ENCODE measurements at regions not wholly inside any gene's neighbourhood (a gene's known extent, or its start where the extent isn't known, plus 50 kb on each side); places are given as distances from the start of the nearest gene placed in this dataset.
A peak's percentile ranks its signal among the peaks of the same experiment; 100 is the strongest.
"Not testable (repeated sequence)": the region's sequence is repeated elsewhere in the genome, so short reads cannot be mapped to it uniquely, and the experiment has no call there.

DNA sequence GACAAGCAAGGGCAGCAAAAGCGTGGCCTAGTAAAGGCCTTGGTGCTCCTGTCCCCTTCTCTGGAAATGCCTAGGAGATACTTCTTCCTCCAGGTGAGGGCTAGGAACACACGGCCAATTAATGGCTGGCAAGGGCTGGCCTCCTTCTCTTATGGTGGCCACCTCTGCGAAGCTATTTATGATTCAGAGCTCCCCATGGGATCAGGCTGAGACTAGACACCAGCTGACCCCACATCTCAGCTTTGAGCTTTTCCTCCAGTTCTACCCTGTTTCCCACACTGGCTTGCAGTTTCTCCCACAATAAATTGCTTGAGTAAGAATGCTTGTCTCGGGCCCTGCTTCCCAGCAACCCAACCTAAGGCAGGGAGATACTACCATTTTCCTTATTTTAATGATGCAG is 53.7 kb downstream of the CAMK2N1 start:
- no peak for ATAC-seq

DNA sequence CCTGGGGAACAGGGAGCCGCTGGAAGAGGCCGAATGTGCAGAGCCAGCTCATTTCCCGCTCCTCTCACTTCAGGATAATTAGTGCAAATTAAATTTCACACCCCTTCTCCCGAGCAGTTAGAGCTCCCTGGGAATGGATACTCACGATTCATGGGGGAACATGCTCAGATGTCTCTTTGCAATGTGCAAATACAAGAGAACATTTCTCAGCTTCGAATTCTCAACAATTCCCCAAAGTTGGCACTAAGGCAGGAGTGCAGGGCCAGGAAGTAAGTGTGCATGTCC is 54.9 kb downstream of the CAMK2N1 start:
- no peak for ATAC-seq

DNA sequence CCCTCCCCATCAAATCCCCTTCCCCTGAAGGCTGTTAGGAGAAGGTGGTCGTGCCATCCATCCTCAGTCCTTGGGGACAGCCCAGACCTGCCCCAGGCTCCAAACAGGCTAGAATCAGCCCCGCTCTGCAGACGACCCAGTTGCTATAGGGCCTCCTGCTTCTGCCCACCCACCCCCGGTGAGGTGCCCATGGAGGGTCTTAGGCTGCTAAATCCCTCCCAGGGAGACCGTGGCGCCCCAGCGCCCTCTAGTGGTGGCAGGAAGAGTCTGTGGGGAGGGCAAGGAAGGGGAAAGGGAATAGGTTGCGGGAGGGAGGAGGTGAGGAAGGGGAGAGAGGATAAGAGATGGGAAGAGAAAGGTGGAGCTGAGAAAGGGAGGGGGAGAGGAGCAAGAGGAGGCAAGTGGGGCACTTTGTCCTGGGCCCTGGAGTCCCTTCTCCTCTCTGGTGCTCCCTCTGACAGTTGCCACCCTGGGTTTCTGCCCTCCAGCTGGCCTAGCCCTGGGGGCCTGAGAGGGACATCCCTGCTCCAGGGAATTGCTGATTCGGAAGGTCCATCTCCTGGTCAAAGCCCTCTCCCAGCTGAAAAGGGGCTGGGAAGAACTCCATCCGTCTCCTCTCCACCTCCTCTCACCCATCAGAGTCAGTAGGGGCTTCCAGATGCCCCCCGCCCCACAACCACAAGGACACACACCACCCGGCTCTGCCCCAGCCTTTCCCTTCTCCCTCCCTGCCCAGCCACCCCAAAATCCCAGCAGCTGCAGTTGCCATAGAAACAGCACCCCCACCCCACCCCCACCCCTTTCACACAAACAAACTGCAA is 55.4 kb downstream of the CAMK2N1 start:
- ATAC-seq: no peak

DNA sequence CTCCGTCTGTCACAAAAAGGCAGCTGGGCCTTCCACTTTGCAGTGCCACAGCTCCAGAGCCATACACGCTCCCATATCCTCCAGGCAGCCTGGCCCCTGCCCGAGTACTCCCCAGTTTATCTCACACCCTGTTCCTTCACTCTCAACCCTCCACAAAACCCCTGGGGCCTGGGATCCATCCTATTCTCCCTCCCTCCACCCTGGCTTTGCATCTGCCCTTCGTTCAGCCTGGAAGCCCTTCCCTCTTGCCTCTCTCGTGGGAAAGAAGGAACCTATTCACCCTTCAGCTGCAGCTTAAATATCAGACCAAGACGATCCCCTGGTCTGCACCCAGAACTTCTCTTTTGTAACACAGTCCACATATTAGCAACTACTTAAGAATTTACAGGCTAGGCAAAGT is 56.7 kb downstream of the CAMK2N1 start:
- no peak for ATAC-seq

DNA sequence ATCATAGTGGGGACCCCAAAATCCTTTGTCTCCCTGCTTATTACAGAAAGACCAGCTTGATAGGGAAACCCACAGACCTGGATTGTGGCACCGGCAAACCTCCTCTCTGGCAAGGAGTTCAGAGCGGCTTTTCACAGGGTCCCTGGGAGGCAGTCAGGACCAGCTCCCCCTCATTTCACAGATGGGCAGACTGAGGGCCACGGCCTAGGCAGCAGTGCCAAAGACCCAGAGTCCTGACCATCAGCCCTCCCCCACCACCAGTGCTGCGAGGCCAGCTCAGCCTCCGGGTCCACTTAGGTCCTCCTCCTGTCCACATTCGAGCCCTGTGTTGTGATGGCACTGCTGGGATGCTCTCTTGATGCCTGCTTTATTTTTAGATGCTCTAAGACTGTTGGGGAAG is 57.2 kb downstream of the CAMK2N1 start:
- no peak for ATAC-seq

DNA sequence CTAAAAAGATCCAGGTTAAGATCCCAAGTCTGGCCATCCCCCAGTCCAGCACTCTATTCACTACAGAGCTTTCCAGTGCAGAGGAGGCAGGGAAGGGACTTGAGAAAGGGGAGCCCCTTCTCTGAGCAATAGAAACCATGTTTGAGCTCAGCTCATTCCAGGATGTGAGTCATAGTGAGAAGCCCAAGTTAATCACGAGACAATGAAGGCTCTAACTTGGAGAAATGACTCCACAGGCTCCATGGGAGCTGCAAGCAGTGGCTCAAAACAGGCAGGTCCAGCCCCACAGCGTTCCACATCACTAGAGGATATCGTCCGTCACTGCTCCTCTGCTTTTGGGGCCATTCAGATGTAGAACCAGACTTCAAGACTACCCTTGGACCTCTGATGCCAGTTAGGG is 59.1 kb downstream of the CAMK2N1 start:
- peak; percentile 65 to 83 for ATAC-seq

DNA sequence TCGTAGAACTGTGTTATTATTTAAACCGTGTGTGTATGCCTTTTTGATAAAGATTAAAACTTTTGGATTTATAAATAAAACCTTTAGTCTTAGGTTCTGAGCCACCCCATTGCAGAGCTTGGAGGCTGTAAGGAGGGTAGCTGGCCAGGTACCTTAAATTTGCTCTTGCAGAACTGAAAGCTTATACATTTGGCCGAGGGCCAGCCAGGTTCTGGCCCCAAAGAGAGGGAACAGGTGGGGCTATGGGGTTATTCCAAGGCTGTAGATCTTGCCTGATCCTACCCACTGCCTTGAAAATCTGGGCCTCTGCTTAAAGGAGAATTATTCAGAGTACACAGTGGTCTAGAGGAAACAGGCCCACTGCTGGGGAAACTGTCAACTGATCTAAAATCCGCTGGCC is 59.6 kb downstream of the CAMK2N1 start:
- ATAC-seq: no peak

DNA sequence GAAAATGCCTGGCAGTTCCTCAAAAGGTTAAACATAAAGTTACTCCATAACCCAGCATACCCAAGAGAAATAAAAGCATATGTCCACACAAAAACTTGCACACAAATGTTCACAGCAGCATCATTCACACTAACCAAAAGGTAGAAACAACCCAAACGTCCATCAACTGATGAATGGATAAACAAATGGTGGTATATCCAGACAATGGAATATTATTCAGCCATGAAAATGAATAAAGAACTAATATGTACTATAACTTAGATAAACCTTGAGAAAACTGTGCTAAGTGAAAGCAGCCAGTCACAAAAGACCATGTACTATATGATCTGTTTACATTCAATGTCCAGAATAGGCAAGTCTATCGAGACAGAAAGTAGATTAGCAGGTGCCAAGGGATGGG is 60.4 kb downstream of the CAMK2N1 start:
- ATAC-seq: no peak

DNA sequence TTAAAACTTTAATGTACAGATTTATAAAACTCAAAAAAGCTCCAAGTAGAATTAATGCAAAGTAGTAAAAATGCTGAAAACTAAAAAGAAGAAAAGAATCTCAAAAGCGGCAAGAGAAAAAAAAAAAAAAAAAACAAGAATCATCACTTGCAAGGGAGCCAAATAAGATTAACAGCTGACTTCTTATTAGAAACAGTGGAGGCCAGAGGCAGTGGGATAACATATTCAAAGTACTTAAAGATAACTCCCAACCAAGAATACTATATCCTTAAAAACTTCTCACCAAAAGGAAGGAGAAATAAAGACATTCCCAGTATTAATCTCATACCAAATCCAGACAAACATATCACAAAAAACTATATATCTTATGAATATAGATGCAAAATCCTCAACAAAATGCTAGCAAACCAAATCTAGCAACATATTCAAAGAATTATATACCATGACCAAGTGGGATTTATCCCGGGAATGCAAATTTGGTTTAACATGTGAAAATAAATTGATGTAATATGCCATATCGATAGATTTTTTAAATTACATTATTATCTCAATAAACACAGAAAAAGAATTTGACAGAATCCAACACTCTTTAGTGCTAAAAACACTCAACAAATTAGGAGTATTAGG is 62.7 kb downstream of the CAMK2N1 start:
- no peak for ATAC-seq

DNA sequence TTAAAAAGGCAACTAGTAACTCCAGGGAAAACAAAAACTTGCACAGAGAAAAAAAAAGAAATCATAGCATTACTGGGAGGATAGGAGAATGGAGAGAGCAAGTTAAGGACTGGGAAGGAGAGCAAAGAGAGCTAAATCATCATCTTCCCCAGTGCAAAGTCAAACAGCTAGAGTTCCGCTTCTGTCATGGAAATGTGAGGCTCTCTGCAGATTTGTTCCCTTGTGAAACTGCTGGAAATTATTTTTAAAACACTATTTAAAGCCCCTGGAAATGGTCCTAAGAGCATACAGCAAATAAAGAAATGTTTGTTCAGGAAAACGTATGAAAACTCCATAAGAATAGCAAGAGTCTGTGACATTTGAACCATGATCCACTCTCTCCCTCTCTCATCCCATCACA is 64.6 kb downstream of the CAMK2N1 start:
- ATAC-seq: no peak

DNA sequence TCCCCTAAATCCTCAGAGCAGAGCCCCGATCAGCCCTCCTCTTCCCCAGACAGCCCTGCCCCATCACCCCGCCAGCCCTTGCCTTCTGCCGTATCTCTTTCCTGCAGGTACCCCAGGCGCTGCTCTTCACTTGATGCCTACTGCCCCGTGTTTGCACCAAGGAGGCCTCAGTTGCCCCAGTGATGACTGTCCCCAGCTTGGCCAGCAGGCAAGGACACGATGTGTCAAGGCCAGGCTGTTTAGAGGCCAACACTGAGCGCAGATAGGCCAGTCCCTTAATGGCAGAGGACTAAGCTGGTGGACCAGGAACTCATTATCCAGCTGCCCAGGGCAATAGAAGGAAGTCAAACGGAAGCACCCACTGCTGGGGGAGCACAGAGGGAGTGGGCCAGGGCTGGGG is 68.4 kb downstream of the CAMK2N1 start:
- ATAC-seq: no peak

DNA sequence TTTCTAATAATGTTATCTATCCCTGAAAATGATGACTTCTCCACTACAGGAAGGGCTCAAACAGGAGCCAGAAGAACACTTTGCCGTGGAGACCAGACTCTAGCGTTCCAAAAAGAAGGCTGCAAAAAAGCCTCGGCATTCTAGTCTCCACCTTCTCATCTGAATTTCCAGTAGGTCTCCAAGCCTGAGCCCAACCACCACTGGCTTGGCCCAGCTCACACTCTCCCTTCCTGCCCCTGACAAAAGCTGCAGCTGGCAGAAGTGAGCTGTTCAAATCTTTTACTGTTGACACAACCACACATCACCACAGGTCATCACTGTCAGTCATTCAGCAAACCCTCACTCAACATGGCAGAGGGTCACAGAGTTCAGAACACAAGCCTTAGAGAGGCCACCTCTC is 69.3 kb downstream of the CAMK2N1 start:
- ATAC-seq: no peak

DNA sequence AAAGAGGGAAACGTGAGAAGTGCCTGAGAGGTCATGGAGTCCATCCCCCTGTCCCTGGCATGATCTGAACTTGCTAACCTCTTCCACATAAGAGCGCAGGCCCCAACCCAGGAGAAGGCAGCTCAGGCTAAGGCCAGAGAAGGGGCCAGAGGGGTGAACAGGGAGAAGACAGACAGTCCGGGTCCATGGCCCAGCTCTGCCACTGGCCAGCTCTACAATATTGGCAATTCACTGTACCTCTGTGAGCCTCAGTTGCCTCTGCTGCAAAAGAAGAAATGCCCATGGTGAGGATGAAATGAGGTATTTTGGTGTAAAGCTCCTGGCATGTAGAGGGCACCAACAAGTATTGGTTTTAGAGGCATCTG is 72.3 kb downstream of the CAMK2N1 start:
- ATAC-seq: no peak

DNA sequence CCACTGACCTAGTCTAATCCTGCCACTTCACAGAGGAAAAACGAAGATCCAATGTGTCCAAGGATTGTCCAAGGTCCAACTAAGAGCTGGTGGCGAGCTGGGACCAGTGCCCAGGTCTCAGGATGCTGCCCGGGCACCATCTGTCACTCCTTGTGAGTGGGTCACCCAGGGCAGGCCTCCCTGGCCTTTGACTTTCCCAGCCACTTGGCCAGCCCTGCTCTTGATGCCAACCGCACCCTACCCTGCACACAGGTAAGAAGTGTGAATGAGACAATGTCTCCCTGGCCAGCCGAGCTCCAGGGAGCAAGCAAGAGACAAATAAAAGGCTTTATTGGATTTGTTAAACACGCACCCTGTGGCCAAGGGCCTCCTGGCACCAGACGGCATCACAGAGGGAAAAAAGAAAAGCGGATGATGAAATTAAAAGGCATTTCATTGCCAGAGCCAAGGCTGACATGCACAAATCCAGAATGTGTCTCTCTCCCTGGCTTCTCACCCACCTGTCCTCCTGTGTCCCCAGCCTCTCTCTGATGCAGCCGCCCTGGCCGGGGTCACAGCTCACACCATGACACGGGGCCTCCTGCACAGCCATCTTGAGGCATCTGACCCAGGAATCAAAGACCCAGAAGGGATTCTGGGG is 72.8 kb downstream of the CAMK2N1 start:
- ATAC-seq: no peak

DNA sequence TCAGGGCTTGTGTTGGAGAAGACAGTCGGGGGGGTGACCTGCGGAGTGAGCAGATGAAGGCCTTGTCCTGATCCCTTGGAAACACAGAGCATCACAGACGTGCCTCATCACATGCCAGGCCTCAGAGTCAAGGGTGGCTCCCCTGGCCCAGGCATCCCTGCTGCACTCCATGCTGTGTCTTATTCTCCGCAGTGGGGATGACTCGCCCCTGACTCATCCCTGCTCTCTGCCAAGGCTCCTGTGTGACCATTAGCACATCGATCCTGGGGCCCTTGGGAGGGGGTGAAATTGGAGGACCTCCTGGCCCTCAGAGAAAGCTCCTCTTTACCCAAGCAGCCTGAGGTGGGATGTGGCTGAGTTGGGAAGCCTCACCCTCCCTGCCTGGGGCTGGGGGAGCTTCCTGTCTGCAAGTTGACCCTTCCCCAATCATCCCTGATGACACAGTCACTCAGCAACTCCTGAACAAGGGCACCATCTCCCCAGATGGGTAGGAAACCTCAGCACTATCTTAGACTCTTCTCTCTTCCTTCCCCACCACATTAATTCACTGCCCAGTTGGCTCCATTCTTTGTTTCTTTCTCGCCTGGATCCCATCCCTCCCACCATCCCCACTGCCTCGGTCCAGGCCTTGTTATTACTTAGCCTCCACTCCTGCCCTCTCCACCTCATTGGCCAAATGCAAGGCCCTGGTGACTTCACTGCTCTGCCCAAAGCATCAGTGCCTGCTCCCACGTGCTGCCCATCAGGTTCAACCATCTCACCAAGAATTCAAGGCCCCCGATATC is 74.6 kb downstream of the CAMK2N1 start:
- ATAC-seq: peak in 1 of 2 donors; percentile 27

DNA sequence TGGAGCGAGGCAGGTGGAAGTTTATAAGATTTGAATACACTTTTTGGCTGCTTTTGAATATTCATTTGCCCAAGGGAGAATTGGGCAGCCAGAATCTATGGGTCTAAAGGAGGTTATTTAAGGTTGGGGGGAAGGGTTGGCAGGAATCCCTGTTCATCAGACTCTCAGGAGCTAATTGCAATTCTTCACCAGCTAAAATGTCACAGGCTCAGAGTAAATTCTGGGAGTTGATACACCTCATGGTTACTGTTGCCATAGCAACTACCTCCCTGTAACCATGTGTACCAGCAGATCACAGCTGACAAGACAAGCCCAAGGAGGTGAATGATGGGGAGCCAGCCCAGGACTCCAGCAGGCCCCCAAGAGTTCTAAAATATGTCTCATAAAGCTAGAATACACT is 75.5 kb downstream of the CAMK2N1 start:
- ATAC-seq: no peak

DNA sequence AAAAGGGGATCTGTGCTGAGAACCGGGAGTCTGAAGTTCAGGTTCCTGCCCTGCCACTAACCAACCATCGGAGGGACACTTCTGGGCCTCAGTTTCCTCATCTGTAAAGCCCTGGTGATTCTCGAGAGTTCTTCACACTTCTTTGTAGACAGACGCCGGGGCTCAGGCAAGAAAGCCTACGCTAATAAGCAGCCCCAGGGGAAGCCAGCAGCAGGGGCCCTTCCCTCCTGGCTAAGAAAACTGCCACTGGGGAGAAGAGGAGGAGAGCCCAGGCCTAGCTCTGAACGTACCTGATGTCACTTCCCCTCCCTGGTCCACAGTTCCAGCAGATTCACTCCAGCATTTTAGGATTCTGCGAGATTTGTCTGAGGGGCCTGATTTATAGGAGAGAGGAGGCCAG is 76.0 kb downstream of the CAMK2N1 start:
- ATAC-seq: no peak

DNA sequence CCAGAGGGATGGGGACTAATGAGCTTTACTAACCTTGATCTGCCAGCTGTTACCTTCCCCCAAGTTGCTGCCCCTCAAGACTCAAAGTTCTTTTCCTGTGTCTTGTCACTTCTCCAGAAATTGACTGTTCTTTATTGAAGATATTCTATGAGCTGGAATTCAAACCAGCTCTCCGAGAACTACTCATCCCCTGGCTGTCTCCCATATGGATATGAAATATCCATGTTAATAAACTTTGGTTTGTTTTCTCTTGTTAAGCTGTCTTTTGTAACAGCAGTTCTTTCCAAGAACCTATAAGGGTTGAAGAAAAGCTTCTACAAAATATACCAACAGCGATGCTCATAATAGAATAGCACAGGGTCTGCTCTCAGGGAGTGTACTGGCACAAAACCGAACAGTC is 77.0 kb downstream of the CAMK2N1 start:
- ATAC-seq: no peak

DNA sequence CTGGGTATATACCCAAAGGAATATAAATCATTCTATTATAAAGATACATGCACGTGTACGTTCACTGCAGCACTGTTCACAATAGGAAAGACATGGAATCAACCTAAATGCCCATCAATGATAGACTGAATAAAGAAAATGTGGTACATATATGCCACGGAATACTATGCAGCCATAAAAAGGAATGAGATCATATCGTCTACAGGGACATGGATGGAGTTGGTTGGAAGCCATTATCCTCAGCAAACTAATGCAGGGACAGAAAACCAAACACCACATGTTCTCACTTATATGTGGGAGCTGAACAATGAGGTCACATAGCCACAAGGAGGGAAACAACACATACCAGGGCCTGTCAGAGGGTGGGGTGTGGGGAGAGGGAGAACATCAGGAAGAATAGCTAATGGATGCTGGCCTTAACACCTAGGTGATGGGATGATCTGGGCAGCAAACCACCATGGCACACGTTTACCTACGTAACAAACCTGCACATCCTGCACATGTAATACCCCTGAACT is 77.8 kb downstream of the CAMK2N1 start:
- not testable (repeated sequence) for ATAC-seq

DNA sequence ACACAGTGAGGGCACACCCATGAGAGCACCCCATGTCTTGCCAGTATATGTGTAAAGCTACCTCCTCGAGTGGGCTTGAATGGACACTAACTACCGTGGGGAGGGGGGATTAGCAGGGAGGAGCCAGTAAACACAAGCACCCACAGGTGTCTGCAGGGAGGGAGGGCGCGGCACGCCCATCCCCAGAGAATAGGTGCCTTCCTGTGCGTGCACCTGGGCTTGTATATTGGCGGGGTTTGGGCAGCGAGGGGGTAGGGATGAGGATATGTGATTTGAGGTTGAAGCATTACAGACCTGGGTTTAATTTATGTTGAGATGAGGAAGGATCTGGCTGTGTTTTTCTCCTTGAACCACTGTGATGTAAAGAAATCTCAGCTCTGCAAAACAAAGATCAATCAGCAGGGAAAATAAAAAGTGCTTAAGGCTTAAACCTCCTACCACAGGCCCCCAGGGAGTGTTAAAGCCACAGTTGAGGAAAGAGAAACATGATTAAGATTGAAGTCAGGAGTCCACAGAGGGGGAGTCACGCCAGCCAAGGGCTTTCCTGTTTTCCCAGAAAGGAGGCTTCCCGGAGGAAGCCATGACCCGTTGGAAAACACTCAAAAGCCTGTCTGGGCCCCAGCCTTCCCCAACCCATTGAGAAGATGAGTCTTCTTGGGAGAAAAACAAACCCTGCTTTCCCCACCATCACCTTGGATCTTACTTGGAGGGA is 80.0 kb downstream of the CAMK2N1 start:
- no peak for ATAC-seq

DNA sequence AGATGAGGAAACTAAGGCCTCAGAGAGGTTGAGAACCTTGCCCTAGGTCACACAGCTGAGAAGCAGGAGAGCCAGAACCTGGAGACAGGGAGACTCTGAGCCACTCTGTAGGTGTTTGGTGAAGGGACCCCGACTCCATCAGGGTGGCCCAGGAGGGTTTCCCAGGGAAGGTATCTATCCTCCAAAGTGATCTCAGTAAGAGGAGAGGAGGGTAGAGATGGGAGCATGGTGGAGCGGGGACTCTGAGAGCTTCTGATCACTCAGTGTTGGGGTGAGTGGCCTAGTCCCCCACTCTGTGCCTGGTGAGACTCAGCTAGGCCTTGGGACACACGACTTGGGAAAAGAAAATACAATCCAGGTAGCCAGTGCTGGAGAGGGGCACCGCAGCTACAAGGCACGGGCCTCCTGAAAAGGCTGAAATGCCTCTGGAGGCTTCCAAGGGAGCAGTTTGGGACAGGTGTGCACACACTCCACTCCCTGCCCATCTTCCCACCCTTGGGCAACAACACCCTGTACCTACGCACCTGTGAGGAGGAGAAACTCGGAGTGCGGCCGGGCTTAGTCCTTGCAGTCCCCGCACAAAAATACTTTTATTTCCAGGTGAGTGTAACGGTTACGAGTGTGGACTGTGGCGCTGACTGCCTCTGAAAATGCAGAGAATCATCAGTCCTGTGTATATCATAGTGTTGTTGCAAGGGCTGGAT is 80.8 kb downstream of the CAMK2N1 start:
- no peak for ATAC-seq

All from activated CD4-positive, CD25-positive, alpha-beta regulatory T cell treated with anti-CD3 and anti-CD28 coated beads, Interleukin-2, amount 50 U/mL, for 24 hours (primary cell).